ENCODE measurements at regions not wholly inside any gene's neighbourhood (a gene's known extent, or its start where the extent isn't known, plus 50 kb on each side); places are given as distances from the start of the nearest gene placed in this dataset.

- no peak for TF ChIP-seq REST (IDR thresholded peaks at IDR 0.05; ENCODE audit: low read depth)
- TF ChIP-seq USF1 (IDR thresholded peaks at IDR 0.05) = no peak
- no peak for TF ChIP-seq FOXM1 (IDR thresholded peaks at IDR 0.05; ENCODE audit: borderline replicate concordance, low read depth)
- TF ChIP-seq ZBTB7A (IDR thresholded peaks at IDR 0.05; ENCODE audit: low read depth) = no peak
- no peak for TF ChIP-seq TCF12 (IDR thresholded peaks at IDR 0.05; ENCODE audit: low read depth)
- no peak for TF ChIP-seq CEBPB (IDR thresholded peaks at IDR 0.05)
- no peak for TF ChIP-seq TEAD4 (IDR thresholded peaks at IDR 0.05)
- TF ChIP-seq RAD21 (IDR thresholded peaks at IDR 0.05; ENCODE audit: low read depth) = no peak
- no peak for TF ChIP-seq EP300 (IDR thresholded peaks at IDR 0.05; ENCODE audit: borderline replicate concordance)
- TF ChIP-seq CREB1 (IDR thresholded peaks at IDR 0.05; ENCODE audit: low read depth) = no peak
- TF ChIP-seq EGR1 (IDR thresholded peaks at IDR 0.05) = no peak
- no peak for TF ChIP-seq MAX (IDR thresholded peaks at IDR 0.05)
- TF ChIP-seq YY1 (IDR thresholded peaks at IDR 0.05; ENCODE audit: low read depth) = no peak
- no peak for TF ChIP-seq TAF1 (IDR thresholded peaks at IDR 0.05; ENCODE audit: low read depth)
- TF ChIP-seq NFIC (IDR thresholded peaks at IDR 0.05) = no peak
Measured at GRCh38 chrX:53768865-53769264, 82.3 kb upstream of the HUWE1 start.

- TF ChIP-seq ZBTB7A (IDR thresholded peaks at IDR 0.05; ENCODE audit: low read depth) (no peak), EGR1 (IDR thresholded peaks at IDR 0.05) (no peak), TCF12 (IDR thresholded peaks at IDR 0.05; ENCODE audit: low read depth) (no peak), RAD21 (IDR thresholded peaks at IDR 0.05; ENCODE audit: low read depth) (no peak), TEAD4 (IDR thresholded peaks at IDR 0.05) (no peak), YY1 (IDR thresholded peaks at IDR 0.05; ENCODE audit: low read depth) (no peak), FOXM1 (IDR thresholded peaks at IDR 0.05; ENCODE audit: borderline replicate concordance, low read depth) (no peak), NFIC (IDR thresholded peaks at IDR 0.05) (no peak), CEBPB (IDR thresholded peaks at IDR 0.05) (no peak), USF1 (IDR thresholded peaks at IDR 0.05) (no peak), REST (IDR thresholded peaks at IDR 0.05; ENCODE audit: low read depth) (no peak), MAX (IDR thresholded peaks at IDR 0.05) (no peak), EP300 (IDR thresholded peaks at IDR 0.05; ENCODE audit: borderline replicate concordance) (no peak), TAF1 (IDR thresholded peaks at IDR 0.05; ENCODE audit: low read depth) (no peak)
Measured at GRCh38 chrX:53768451-53768850, 81.9 kb upstream of the HUWE1 start.

- no peak for TF ChIP-seq MAX (IDR thresholded peaks at IDR 0.05)
- TF ChIP-seq EP300 (IDR thresholded peaks at IDR 0.05; ENCODE audit: borderline replicate concordance) = no peak
- TF ChIP-seq ZBTB7A (IDR thresholded peaks at IDR 0.05; ENCODE audit: low read depth) = no peak
- no peak for TF ChIP-seq FOXM1 (IDR thresholded peaks at IDR 0.05; ENCODE audit: borderline replicate concordance, low read depth)
- no peak for TF ChIP-seq CEBPB (IDR thresholded peaks at IDR 0.05)
- TF ChIP-seq USF1 (IDR thresholded peaks at IDR 0.05) = no peak
Measured at GRCh38 chrX:53767544-53767943, 81.0 kb upstream of the HUWE1 start.

GRCh38 chrX:53746718-53747117 lies 60.2 kb upstream of the HUWE1 start:
- TF ChIP-seq ZBTB7A (IDR thresholded peaks at IDR 0.05; ENCODE audit: low read depth) (no peak), RAD21 (IDR thresholded peaks at IDR 0.05; ENCODE audit: low read depth) (no peak), EGR1 (IDR thresholded peaks at IDR 0.05) (no peak), CREB1 (IDR thresholded peaks at IDR 0.05; ENCODE audit: low read depth) (no peak), FOXM1 (IDR thresholded peaks at IDR 0.05; ENCODE audit: borderline replicate concordance, low read depth) (no peak), TCF12 (IDR thresholded peaks at IDR 0.05; ENCODE audit: low read depth) (no peak), TEAD4 (IDR thresholded peaks at IDR 0.05) (no peak), NFIC (IDR thresholded peaks at IDR 0.05) (no peak), REST (IDR thresholded peaks at IDR 0.05; ENCODE audit: low read depth) (no peak), YY1 (IDR thresholded peaks at IDR 0.05; ENCODE audit: low read depth) (no peak), MAX (IDR thresholded peaks at IDR 0.05) (no peak), USF1 (IDR thresholded peaks at IDR 0.05) (no peak)

Data from Ishikawa (cell line).